A549 (cell line): ENCODE measurements at regions not wholly inside any gene's neighbourhood (a gene's known extent, or its start where the extent isn't known, plus 50 kb on each side); places are given as distances from the start of the nearest gene placed in this dataset.

Source experiments
- CHD2 ChIP-seq: fragments of 150-350 bp; IDR thresholded peaks from 2 replicates; pipeline ENCODE4 v1.6.1; 2014; ENCODE audit warnings: low read length; ENCODE audit not compliant: partially characterized antibody
- HMGXB4 ChIP-seq: fragments of 250-450 bp; sonication (Bioruptor Pico); IDR thresholded peaks from 2 replicates; pipeline ENCODE4 v1.5.0; 2021; ENCODE audit warnings: mild to moderate bottlenecking, moderate library complexity, borderline replicate concordance
- JUNB ChIP-seq: fragments of >200 bp; sonication (Bioruptor Twin); formaldehyde crosslinking; IDR thresholded peaks from 2 replicates; pipeline ENCODE4 v1.6.1; 2016
- MAX ChIP-seq: IDR thresholded peaks from 2 replicates; pipeline ENCODE4 v1.6.1; 2012
- NR3C1 ChIP-seq: fragments of >200 bp; sonication (Bioruptor Twin); formaldehyde crosslinking; IDR thresholded peaks from 3 replicates; pipeline ENCODE4 v1.6.1; 2017
- RAD21 ChIP-seq, 2 experiments: fragments of >200 bp in 1 of 2; sonication (Bioruptor Twin) in 1 of 2; formaldehyde crosslinking in 1 of 2; IDR thresholded peaks in 1 of 2; conservative IDR thresholded peaks in 1 of 2; 2 replicates in 1 of 2; 3 replicates in 1 of 2; pipeline ENCODE4 v1.6.1; 2012 to 2018; ENCODE audit warnings: inconsistent platforms in 1 of 2

GRCh38 chr16:49019081-49019633 is 262.5 kb downstream of the CBLN1 start:
- no peak for TF ChIP-seq NR3C1
- no peak for TF ChIP-seq HMGXB4 (CRISPR knock-in tag)
- no peak for TF ChIP-seq MAX
- TF ChIP-seq RAD21 (conservative IDR thresholded peaks at IDR 0.05 in 1 of 2, IDR thresholded peaks at IDR 0.05 in 1 of 2): no peak
- TF ChIP-seq CHD2: no peak
- TF ChIP-seq JUNB: no peak
